ENCODE measurements at regions not wholly inside any gene's neighbourhood (a gene's known extent, or its start where the extent isn't known, plus 50 kb on each side); places are given as distances from the start of the nearest gene placed in this dataset.

- no peaks in the 10 kb centered on the region for H3K36me3 ChIP-seq
- intact Hi-C loops (cut with DNase I; ENCODE audit: low total_unique reads): no loop called here
- TF ChIP-seq POLR2A (IDR thresholded peaks at IDR 0.05) (no peak), CTCF (IDR thresholded peaks at IDR 0.05) (no peak), POLR2AphosphoS5 (IDR thresholded peaks at IDR 0.05) (no peak)
- H3K27me3 ChIP-seq: no peaks in the 10 kb centered on the region
- no peak overlapping the region for H3K4me3 ChIP-seq
- DNase-seq (ENCODE audit: low spot score in 2 of 2): no peak
- H3K4me1 ChIP-seq: no peaks in the 10 kb centered on the region
- no peak overlapping the region for H3K27ac ChIP-seq
- no peaks in the 10 kb centered on the region for H3K9me3 ChIP-seq
Observed at GRCh38 chr6:168206661-168207274, 112.8 kb downstream of the DACT2 start.

GRCh38 chr6:168206186-168206585 lies 113.4 kb downstream of the DACT2 start:
- intact Hi-C loops (cut with DNase I; ENCODE audit: low total_unique reads): no loop called here
- Histone ChIP-seq H3K27me3 (no peaks in the 10 kb centered on the region), H3K27ac (no peak overlapping the region), H3K4me1 (no peaks in the 10 kb centered on the region), H3K9me3 (no peaks in the 10 kb centered on the region), H3K36me3 (no peaks in the 10 kb centered on the region), H3K4me3 (no peak overlapping the region)
- no peak for TF ChIP-seq POLR2A (IDR thresholded peaks at IDR 0.05)
- TF ChIP-seq CTCF (IDR thresholded peaks at IDR 0.05): no peak
- no peak for TF ChIP-seq POLR2AphosphoS5 (IDR thresholded peaks at IDR 0.05)
- no peak for DNase-seq (ENCODE audit: low spot score in 2 of 2)

DNA sequence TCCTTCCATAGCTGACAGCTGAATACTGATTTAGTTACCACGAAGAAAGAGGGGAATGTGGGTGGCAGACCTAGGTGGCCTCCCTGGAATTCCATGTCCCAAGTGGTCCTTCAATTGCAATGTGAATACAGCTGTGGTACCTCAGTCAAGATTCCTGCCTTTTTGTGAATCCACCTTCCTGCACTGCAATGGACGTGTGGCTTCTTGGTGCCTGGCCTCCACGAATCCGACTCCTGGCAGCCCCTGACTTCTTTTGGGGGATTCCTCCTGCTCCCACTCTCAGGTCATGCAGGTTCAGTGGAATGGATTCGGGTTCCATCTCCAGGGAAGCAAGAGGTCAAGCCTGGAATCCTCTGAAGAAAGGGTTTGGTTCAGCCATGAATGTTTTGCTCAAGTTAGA lies 117.8 kb downstream of the DACT2 start:
- TF ChIP-seq CTCF (IDR thresholded peaks at IDR 0.05): no peak
- TF ChIP-seq POLR2A (IDR thresholded peaks at IDR 0.05): no peak
- TF ChIP-seq POLR2AphosphoS5 (IDR thresholded peaks at IDR 0.05): no peak
- Histone ChIP-seq H3K27ac (no peak overlapping the region), H3K36me3 (no peaks in the 10 kb centered on the region), H3K4me1 (no peaks in the 10 kb centered on the region), H3K27me3 (no peaks in the 10 kb centered on the region), H3K4me3 (no peak overlapping the region), H3K9me3 (no peaks in the 10 kb centered on the region)
- DNase-seq (ENCODE audit: low spot score in 2 of 2): no peak
- intact Hi-C loops (cut with DNase I; ENCODE audit: low total_unique reads): no loop called here

DNA sequence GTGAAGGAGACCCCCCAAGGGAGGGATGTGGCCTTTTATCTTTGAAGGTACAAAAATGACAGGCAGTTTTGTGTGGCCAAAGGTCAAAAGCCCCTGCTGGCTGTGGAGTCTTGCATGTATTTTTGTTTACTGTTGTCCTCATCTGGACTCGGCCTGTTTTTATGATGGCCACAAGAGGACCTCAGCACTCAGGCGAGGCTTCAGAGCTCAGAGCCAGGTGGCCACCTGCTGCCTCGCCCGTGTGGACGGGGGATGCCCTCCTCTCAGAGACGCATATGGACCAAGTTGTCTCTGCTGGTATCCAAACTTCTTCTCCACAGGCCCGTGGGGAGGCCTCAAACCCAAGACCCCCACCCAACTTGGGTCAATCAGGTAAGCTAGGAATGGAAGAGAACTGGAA lies 118.2 kb downstream of the DACT2 start:
- Histone ChIP-seq H3K4me3 (no peak overlapping the region), H3K36me3 (no peaks in the 10 kb centered on the region), H3K9me3 (no peaks in the 10 kb centered on the region), H3K4me1 (no peaks in the 10 kb centered on the region), H3K27me3 (no peaks in the 10 kb centered on the region), H3K27ac (no peak overlapping the region)
- TF ChIP-seq CTCF (IDR thresholded peaks at IDR 0.05): no peak
- TF ChIP-seq POLR2A (IDR thresholded peaks at IDR 0.05): no peak
- no peak for DNase-seq (ENCODE audit: low spot score in 2 of 2)
- intact Hi-C loops (cut with DNase I; ENCODE audit: low total_unique reads): no loop called here

GRCh38 chr6:168200571-168201134 lies 118.9 kb downstream of the DACT2 start:
- Histone ChIP-seq H3K27me3 (no peaks in the 10 kb centered on the region), H3K4me1 (no peaks in the 10 kb centered on the region), H3K36me3 (no peaks in the 10 kb centered on the region), H3K9me3 (no peaks in the 10 kb centered on the region), H3K4me3 (no peak overlapping the region), H3K27ac (no peak overlapping the region)
- TF ChIP-seq CTCF (IDR thresholded peaks at IDR 0.05): no peak
- no peak for TF ChIP-seq POLR2AphosphoS5 (IDR thresholded peaks at IDR 0.05)
- no peak for TF ChIP-seq POLR2A (IDR thresholded peaks at IDR 0.05)
- intact Hi-C loops (cut with DNase I; ENCODE audit: low total_unique reads): no loop called here
- no peak for DNase-seq (ENCODE audit: low spot score in 2 of 2)
